HCT116 (cell line): ENCODE measurements at regions not wholly inside any gene's neighbourhood (a gene's known extent, or its start where the extent isn't known, plus 50 kb on each side); places are given as distances from the start of the nearest gene placed in this dataset.

ENCODE experiments used
- ATAC-seq: fragments of 200-7000 bp; cut with Tn5 transposase; 2 replicates; pipeline ENCODE4 v1.9.1; 2020; ENCODE audit warnings: mild to moderate bottlenecking, moderate library complexity
- BruUV-seq: library from RNA; stranded (reverse); fragments of 400-500 nt; replicated peaks from 2 replicates; lab custom pipeline; 2021; lab: Mats Ljungman, UMichigan
- CTCF ChIA-PET: fragments of 300-600 bp; sonication (Branson Sonifier 250); formaldehyde crosslinking; loops from one replicate; lab custom pipeline; 2021; ENCODE audit warnings: antibody characterized with exemption; lab: Charles Lee
- POLR2A ChIA-PET: fragments of 300-600, 350-600 bp; sonication (Branson Sonifier 250); formaldehyde crosslinking; loops from one replicate; lab custom pipeline; 2021; ENCODE audit warnings: antibody characterized with exemption; lab: Charles Lee
- RAD21 ChIA-PET, 2 experiments: fragments of 300-600 bp; sonication (Branson Sonifier 250); formaldehyde crosslinking; loops; one replicate each; lab custom pipeline; 2023; ENCODE audit warnings: low total read pairs in 2 of 2; ENCODE audit not compliant: uncharacterized antibody in 2 of 2, unreplicated experiment in 2 of 2, low non-redundant PET in 1 of 2; lab: Charles Lee
- DNase-seq: peaks from one replicate; pipeline ENCODE4 v3.0.0-alpha.2; 2010; ENCODE audit warnings: low read depth, low spot score
- H2AFZ ChIP-seq: fragments of 200-600 bp; shearing (Covaris generic), sonication (generic); 2 replicates; pipeline ENCODE4 v1.6.1; 2017; ENCODE audit warnings: low read depth, mixed run types, mixed read lengths, antibody characterized with exemption, low read length; ENCODE audit not compliant: poor library complexity, severe bottlenecking
- H3K27ac ChIP-seq: 2 replicates; pipeline ENCODE4 v1.5.1; 2012; ENCODE audit warnings: low read depth, low read length
- H3K27me3 ChIP-seq: fragments of 200-600 bp; sonication (generic); 2 replicates; pipeline ENCODE4 v1.6.1; 2016; ENCODE audit warnings: mixed run types, low read length, mixed read lengths; ENCODE audit not compliant: insufficient read depth
- H3K36me3 ChIP-seq, 2 experiments: fragments of 200-500 bp in 1 of 2; fragments of 200-600 bp in 1 of 2; sonication (Bioruptor generic) in 1 of 2; sonication (generic) in 1 of 2; 2 replicates each; pipeline versions ENCODE4 v1.5.1 to v1.6.1; 2014 to 2016; ENCODE audit warnings: low read length in 2 of 2, inconsistent platforms in 1 of 2, mixed read lengths in 1 of 2, mixed run types in 1 of 2; ENCODE audit not compliant: insufficient read depth in 2 of 2, control insufficient read depth in 1 of 2
- H3K4me1 ChIP-seq, 2 experiments: fragments of 200-600 bp in 1 of 2; sonication (generic) in 1 of 2; 2 replicates each; pipeline versions ENCODE4 v1.5.1 to v1.6.1; 2012 to 2017; ENCODE audit warnings: low read length in 2 of 2, inconsistent platforms in 1 of 2, mild to moderate bottlenecking in 1 of 2, mixed read lengths in 1 of 2, mixed run types in 1 of 2, moderate library complexity in 1 of 2; ENCODE audit not compliant: insufficient read depth in 2 of 2, control insufficient read depth in 1 of 2
- H3K4me2 ChIP-seq: fragments of 200-600 bp; sonication (generic); 2 replicates; pipeline ENCODE4 v1.6.1; 2017; ENCODE audit warnings: mixed run types, low read length, mixed read lengths
- H3K4me3 ChIP-seq, 2 experiments: fragments of 200-600 bp in 1 of 2; sonication (generic) in 1 of 2; replicated peaks in 1 of 2; 2 replicates each; pipeline ENCODE4 v1.5.1; 2011 to 2016; ENCODE audit warnings: low read length in 2 of 2, control low read depth in 1 of 2, low read depth in 1 of 2, mild to moderate bottlenecking in 1 of 2, mixed read lengths in 1 of 2, mixed run types in 1 of 2
- H3K79me2 ChIP-seq: fragments of 200-600 bp; sonication (generic); 2 replicates; pipeline ENCODE4 v1.6.1; 2017; ENCODE audit warnings: mild to moderate bottlenecking, mixed run types, low read length, moderate library complexity, mixed read lengths; ENCODE audit not compliant: insufficient read depth
- H3K9ac ChIP-seq: fragments of 200-600 bp; sonication (generic); 2 replicates; pipeline ENCODE4 v1.6.1; 2016; ENCODE audit warnings: low read length, mixed read lengths
- H3K9me2 ChIP-seq: fragments of 200-600 bp; sonication (generic), shearing (Covaris generic); 2 replicates; pipeline ENCODE4 v1.6.1; 2017; ENCODE audit warnings: mixed run types, mild to moderate bottlenecking, moderate library complexity; ENCODE audit not compliant: insufficient read depth
- H3K9me3 ChIP-seq, 2 experiments: fragments of 200-500 bp in 1 of 2; fragments of 200-600 bp in 1 of 2; sonication (Bioruptor generic) in 1 of 2; sonication (generic) in 1 of 2; 2 replicates each; pipeline ENCODE4 v1.6.1; 2014 to 2017; ENCODE audit warnings: low read length in 2 of 2, mixed read lengths in 2 of 2, inconsistent platforms in 1 of 2, low read depth in 1 of 2, mild to moderate bottlenecking in 1 of 2, mixed run types in 1 of 2, moderate library complexity in 1 of 2; ENCODE audit not compliant: control insufficient read depth in 1 of 2, insufficient read depth in 1 of 2
- H4K20me1 ChIP-seq: fragments of 200-600 bp; sonication (generic), shearing (Covaris generic); 2 replicates; pipeline ENCODE4 v1.6.1; 2017; ENCODE audit warnings: mixed run types, mild to moderate bottlenecking, moderate library complexity; ENCODE audit not compliant: insufficient read depth
- CBX3 ChIP-seq: IDR thresholded peaks from 2 replicates; pipeline ENCODE4 v1.6.1; 2012; ENCODE audit warnings: low read depth
- CEBPB ChIP-seq: IDR thresholded peaks from 2 replicates; pipeline ENCODE4 v1.6.1; 2012; ENCODE audit warnings: low read depth
- CTCF ChIP-seq, 3 experiments: fragments of 200-600 bp in 1 of 3; sonication (generic) in 1 of 3; IDR thresholded peaks in 2 of 3; conservative IDR thresholded peaks in 1 of 3; 2 replicates each; pipeline ENCODE4 v1.5.1; 2012 to 2017; ENCODE audit warnings: low read depth in 2 of 3, low read length in 2 of 3, antibody characterized with exemption in 1 of 3, borderline replicate concordance in 1 of 3, control low read depth in 1 of 3, mild to moderate bottlenecking in 1 of 3, mixed read lengths in 1 of 3, mixed run types in 1 of 3, moderate library complexity in 1 of 3; ENCODE audit not compliant: insufficient read depth in 1 of 3
- EZH2phosphoT487 ChIP-seq: fragments of 200-600 bp; IDR thresholded peaks from 2 replicates; pipeline ENCODE4 v1.6.1; 2018; ENCODE audit warnings: antibody characterized with exemption, borderline replicate concordance
- FOSL1 ChIP-seq: IDR thresholded peaks from 2 replicates; pipeline ENCODE4 v1.6.1; 2012; ENCODE audit warnings: low read depth
- SP1 ChIP-seq: IDR thresholded peaks from 2 replicates; pipeline ENCODE4 v1.6.1; 2012; ENCODE audit warnings: low read depth
- intact Hi-C: fragments of 100-400 bp; cut with micrococcal nuclease; formaldehyde crosslinking; loops from 2 replicates; pipeline ENCODE4 v1.10.0; 2022
- TF ChIP-seq, protein P1 (sequence below): IDR thresholded peaks from 2 replicates; pipeline ENCODE4 v1.6.1; 2011; ENCODE audit warnings: mild to moderate bottlenecking, low read length, moderate library complexity; ENCODE audit not compliant: insufficient replicate concordance; ENCODE audit errors: extremely low read depth

DNA sequence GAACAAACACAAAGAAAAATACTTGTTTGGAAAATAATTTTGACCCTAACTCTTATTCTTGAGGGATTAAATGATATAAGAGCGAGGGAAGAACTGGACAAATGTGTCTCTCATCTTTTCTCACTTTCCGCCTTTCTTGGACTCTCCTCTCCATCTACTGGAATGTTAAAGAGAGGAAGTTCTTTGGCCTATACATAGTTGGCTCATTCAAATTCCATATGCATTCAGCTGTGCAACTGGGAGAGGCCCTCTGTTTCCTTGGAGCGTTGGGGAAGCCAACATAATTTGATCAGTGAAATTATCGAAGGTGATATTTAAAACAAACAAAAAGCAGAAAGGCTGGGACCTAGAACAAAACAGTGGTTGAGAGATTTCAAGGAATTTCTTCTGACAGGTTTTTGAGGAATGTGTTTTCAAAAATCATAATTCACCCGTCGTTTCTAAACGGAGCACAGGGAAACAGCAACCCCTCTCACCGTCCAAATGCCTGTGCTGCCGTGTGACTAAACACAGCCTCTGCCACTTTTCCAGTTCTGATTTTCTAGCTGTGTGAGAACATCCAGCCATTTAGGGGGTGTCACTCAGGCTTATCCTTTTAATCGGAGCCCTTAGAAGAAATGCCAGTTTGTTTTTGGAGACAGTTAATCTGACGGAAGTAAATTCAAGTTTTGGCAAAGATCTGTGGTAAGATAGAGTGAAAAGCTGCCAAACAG, 489.9 kb downstream of the SOX2 start:
- POLR2A ChIA-PET = no interaction called here
- Histone ChIP-seq H3K27me3 (no peaks in the 10 kb centered on the region), H2AFZ (no peak overlapping the region), H3K4me3 (no peak overlapping the region), H3K9ac (no peak overlapping the region), H3K4me1 (no peaks in the 10 kb centered on the region), H3K36me3 (no peaks in the 10 kb centered on the region), H3K79me2 (no peaks in the 10 kb centered on the region), H3K9me3 (no peaks in the 10 kb centered on the region), H3K4me2 (no peak overlapping the region), H3K27ac (no peak overlapping the region), H3K9me2 (no peaks in the 10 kb centered on the region), H4K20me1 (no peaks in the 10 kb centered on the region)
- RAD21 ChIA-PET = no interaction called here
- CTCF ChIA-PET = no interaction called here
- DNase-seq (no peak), ATAC-seq (no peak)
- no TSS peak for BruUV-seq
- intact Hi-C loops = no loop called here
- TF ChIP-seq SP1 (no peak), EZH2phosphoT487 (no peak), FOSL1 (no peak), CEBPB (no peak), CBX3 (no peak), CTCF (IDR thresholded peaks at IDR 0.05 in 2 of 3, conservative IDR thresholded peaks at IDR 0.05 in 1 of 3; ENCODE audit: borderline replicate concordance in 1 of 3, insufficient read depth in 1 of 3, low read depth in 2 of 3, low read length in 2 of 3) (no peak)
- TF ChIP-seq, protein P1, sequence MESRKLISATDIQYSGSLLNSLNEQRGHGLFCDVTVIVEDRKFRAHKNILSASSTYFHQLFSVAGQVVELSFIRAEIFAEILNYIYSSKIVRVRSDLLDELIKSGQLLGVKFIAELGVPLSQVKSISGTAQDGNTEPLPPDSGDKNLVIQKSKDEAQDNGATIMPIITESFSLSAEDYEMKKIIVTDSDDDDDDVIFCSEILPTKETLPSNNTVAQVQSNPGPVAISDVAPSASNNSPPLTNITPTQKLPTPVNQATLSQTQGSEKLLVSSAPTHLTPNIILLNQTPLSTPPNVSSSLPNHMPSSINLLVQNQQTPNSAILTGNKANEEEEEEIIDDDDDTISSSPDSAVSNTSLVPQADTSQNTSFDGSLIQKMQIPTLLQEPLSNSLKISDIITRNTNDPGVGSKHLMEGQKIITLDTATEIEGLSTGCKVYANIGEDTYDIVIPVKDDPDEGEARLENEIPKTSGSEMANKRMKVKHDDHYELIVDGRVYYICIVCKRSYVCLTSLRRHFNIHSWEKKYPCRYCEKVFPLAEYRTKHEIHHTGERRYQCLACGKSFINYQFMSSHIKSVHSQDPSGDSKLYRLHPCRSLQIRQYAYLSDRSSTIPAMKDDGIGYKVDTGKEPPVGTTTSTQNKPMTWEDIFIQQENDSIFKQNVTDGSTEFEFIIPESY = no peak
- TF ChIP-seq, all 23 proteins: peak for 0
